NOMO-1 (cell line): ENCODE measurements at regions not wholly inside any gene's neighbourhood (a gene's known extent, or its start where the extent isn't known, plus 50 kb on each side); places are given as distances from the start of the nearest gene placed in this dataset.

Source experiments
- DNase-seq, 2 experiments: peaks; one replicate each; lab custom pipeline; 2025; ENCODE audit not compliant: unreplicated experiment in 2 of 2; lab: John Stamatoyannopoulos, UW

- no peak for DNase-seq
Observed at GRCh38 chr15:93466380-93466779, 377.4 kb upstream of the RGMA start.

- no peak for DNase-seq
Observed at GRCh38 chr15:93462690-93463089, 373.7 kb upstream of the RGMA start.

- no peak for DNase-seq
Observed at GRCh38 chr15:93460717-93461116, 371.7 kb upstream of the RGMA start.

- no peak for DNase-seq
Observed at GRCh38 chr15:93459396-93459795, 370.4 kb upstream of the RGMA start.

GRCh38 chr15:93458597-93458996 is 369.6 kb upstream of the RGMA start:
- DNase-seq, result no peak

GRCh38 chr15:93454788-93455187 is 365.8 kb upstream of the RGMA start:
- no peak for DNase-seq

- DNase-seq, result peak in 1 of 2 experiments; percentile 1
Observed at GRCh38 chr15:93452537-93453211, 363.7 kb upstream of the RGMA start.

GRCh38 chr15:93451822-93452221 is 362.8 kb upstream of the RGMA start:
- DNase-seq, result peak in 1 of 2 experiments; percentile 12

- DNase-seq, result no peak
Observed at GRCh38 chr15:93451265-93451664, 362.3 kb upstream of the RGMA start.

GRCh38 chr15:93449798-93450197 is 360.8 kb upstream of the RGMA start:
- DNase-seq, result no peak

GRCh38 chr15:93438310-93438709 is 349.3 kb upstream of the RGMA start:
- DNase-seq, result no peak

- DNase-seq, result no peak
Observed at GRCh38 chr15:93432474-93432873, 343.5 kb upstream of the RGMA start.

GRCh38 chr15:93428807-93429351 is 339.9 kb upstream of the RGMA start:
- no peak for DNase-seq

GRCh38 chr15:93428150-93428549 is 339.1 kb upstream of the RGMA start:
- DNase-seq, result peak in 1 of 2 experiments; percentile 24

GRCh38 chr15:93424131-93424530 is 335.1 kb upstream of the RGMA start:
- no peak for DNase-seq

- no peak for DNase-seq
Observed at GRCh38 chr15:93422476-93422875, 333.5 kb upstream of the RGMA start.

GRCh38 chr15:93420477-93420876 is 331.5 kb upstream of the RGMA start:
- no peak for DNase-seq

- DNase-seq, result no peak
Observed at GRCh38 chr15:93420050-93420452, 331.0 kb upstream of the RGMA start.

- DNase-seq, result no peak
Observed at GRCh38 chr15:93418566-93418965, 329.6 kb upstream of the RGMA start.

- no peak for DNase-seq
Observed at GRCh38 chr15:93417631-93418030, 328.6 kb upstream of the RGMA start.

GRCh38 chr15:93417156-93417555 is 328.1 kb upstream of the RGMA start:
- DNase-seq, result no peak

- no peak for DNase-seq
Observed at GRCh38 chr15:93415576-93415975, 326.6 kb upstream of the RGMA start.
